Body of pancreas (tissue), 4 donors: ENCODE measurements at regions not wholly inside any gene's neighbourhood (a gene's known extent, or its start where the extent isn't known, plus 50 kb on each side); places are given as distances from the start of the nearest gene placed in this dataset.

Experiments
- CTCF ChIP-seq, 7 experiments: fragments of 450-650 bp in 4 of 7; fragments of 200-600 bp in 3 of 7; sonication (generic) in 3 of 7; IDR thresholded peaks; one replicate each; pipeline ENCODE4 v1.5.1; 2016 to 2019; ENCODE audit warnings: antibody characterized with exemption in 7 of 7
- POLR2A ChIP-seq, 3 donors: fragments of 450-650 bp; IDR thresholded peaks; one replicate each; pipeline ENCODE4 v1.6.1; 2016; ENCODE audit warnings: antibody characterized with exemption in 3 of 3, mild to moderate bottlenecking in 2 of 3

DNA sequence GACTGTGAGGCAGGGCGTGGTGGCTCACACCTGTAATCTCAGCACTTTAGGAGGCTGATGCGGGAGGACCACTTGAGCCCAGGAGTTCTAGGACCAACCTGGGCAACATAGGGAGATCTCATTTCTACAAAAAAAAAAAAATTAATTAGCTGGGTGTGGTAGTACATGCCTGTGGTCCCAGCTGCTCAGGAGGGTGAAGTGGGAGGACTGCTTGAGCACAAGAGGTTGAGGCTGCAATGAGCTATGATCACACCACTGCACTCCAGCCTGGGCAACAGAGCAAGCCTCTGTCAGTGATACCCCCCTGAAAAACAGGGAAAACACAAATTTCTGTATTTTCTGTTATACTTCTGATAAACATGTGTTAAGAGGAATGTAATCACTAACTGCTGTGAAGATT is 57.8 kb upstream of the ARHGAP32 start:
- TF ChIP-seq POLR2A (IDR thresholded peaks at IDR 0.05) (no peak), CTCF (IDR thresholded peaks at IDR 0.05) (no peak)
